GM12864 (cell line): ENCODE measurements at regions not wholly inside any gene's neighbourhood (a gene's known extent, or its start where the extent isn't known, plus 50 kb on each side); places are given as distances from the start of the nearest gene placed in this dataset.

Experiments
- DNase-seq: peaks from one replicate; pipeline ENCODE4 v3.0.0-alpha.2; 2011; ENCODE audit warnings: low read depth
- H3K4me3 ChIP-seq: 2 replicates; pipeline ENCODE4 v1.5.1; 2011; ENCODE audit warnings: mild to moderate bottlenecking, low read depth, low read length, control low read depth
- TF ChIP-seq, protein P1 (sequence below): IDR thresholded peaks from 2 replicates; pipeline ENCODE4 v1.5.1; 2011; ENCODE audit warnings: low read depth, mild to moderate bottlenecking, moderate library complexity, low read length, control low read depth, inconsistent platforms; ENCODE audit errors: missing control alignments

DNA sequence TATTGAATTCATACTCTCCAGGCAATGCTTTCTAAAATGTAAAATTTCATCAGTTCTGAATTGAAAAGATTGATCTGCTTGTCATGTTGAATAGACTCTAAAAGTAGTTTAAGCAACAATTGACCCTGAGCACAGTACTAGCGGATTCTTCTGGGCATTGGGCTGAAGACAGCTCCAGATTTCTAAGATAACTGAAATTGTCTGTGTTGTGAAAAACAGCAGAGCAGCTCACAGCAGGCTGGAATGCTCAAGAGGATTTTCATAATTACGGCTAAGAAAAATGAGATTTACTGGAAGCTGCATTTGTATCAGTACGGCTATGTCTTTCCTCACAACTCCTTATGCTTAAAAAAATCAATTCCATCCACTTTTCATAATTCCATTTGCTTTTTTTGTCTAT is 373.7 kb downstream of the HACE1 start:
- TF ChIP-seq, protein P1, sequence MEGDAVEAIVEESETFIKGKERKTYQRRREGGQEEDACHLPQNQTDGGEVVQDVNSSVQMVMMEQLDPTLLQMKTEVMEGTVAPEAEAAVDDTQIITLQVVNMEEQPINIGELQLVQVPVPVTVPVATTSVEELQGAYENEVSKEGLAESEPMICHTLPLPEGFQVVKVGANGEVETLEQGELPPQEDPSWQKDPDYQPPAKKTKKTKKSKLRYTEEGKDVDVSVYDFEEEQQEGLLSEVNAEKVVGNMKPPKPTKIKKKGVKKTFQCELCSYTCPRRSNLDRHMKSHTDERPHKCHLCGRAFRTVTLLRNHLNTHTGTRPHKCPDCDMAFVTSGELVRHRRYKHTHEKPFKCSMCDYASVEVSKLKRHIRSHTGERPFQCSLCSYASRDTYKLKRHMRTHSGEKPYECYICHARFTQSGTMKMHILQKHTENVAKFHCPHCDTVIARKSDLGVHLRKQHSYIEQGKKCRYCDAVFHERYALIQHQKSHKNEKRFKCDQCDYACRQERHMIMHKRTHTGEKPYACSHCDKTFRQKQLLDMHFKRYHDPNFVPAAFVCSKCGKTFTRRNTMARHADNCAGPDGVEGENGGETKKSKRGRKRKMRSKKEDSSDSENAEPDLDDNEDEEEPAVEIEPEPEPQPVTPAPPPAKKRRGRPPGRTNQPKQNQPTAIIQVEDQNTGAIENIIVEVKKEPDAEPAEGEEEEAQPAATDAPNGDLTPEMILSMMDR: no peak
- DNase-seq: no peak
- no peak overlapping the region for H3K4me3 ChIP-seq

DNA sequence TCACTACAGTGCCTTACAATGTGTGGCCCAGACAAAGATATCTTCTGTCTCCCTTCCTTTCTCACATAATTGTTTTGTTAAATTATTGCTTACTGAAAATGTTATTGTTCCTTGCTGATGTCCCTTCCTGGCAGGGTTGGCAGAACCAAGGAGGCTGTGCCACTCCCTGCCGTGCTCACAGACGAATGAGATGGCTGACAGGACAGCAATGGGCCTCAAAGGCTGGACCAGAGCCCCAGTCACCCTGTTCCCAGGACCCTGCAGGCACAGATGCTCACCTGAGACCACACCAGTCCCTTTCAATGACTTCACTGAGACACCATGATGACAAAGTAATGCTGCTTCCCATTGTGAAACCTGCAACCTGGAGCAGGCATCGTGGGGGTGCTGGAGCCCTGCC is 375.1 kb downstream of the HACE1 start:
- no peak overlapping the region for H3K4me3 ChIP-seq
- TF ChIP-seq, protein P1: no peak
- DNase-seq: no peak

DNA sequence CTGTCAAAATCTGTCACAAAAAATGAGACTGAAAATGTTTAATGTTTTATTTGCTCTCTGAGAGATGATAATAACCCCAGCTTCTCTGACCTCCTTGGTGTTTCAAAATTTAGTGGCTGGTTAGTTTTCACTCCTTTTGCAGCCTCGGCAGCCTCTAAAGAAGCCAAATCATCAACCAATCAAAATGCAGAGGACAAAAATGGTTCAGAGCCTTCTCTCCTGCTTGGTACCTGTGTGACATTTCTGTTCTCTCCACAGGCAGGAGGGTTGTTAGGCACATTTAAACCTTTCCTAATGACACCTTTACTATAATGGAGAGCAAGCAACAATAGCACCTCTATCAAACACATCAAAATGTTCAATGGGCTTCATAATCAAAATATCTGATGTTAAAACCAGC is 375.5 kb downstream of the HACE1 start:
- TF ChIP-seq, protein P1: no peak
- DNase-seq: no peak
- no peak overlapping the region for H3K4me3 ChIP-seq

DNA sequence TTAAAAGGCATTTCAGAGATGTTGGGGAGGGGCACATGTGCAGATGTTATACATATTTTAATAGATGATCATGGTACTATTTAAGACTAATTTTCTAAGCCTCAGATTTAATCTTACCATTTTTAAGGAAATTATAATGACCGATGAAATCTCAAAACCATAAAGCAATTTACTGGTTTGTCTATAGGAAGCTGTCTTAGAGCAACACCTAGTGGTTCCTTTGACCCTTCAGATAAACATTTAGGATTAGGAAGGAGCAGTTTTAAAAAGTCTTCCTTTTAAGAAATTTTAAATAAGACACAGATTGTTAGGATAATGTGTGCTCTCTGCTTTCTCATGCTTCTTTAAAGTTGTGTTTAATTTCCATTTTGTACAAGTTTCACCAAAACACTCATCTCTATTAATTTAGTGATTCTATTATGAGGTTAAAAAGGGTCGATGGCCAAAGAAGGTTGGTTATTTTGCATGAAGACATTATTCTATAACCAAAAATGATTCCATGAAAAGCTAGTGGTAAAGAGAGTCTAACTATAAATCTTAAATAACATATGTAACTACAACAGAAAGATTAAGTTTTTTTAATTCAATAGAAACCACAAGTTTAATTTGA is 376.4 kb downstream of the HACE1 start:
- TF ChIP-seq, protein P1: peak; percentile 27
- no peak for DNase-seq
- H3K4me3 ChIP-seq: no peak overlapping the region

DNA sequence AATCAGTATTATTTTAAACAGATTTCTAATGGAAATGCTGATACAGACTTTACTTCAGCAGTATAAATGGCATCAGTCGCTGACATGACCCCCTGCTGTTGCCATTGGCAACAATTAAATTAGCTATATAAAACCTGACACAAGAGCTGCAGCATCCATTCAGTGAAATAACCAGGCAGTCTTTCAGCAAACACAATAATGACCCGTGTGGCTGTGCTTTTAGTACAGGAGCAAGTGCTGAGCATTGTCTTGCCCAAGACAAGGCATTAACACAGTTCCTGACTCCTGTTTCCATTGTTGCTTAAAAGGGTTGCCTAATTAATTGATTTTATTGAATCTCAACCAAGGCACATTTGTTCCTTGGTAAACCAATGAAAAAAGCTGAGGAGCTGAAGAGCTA is 382.1 kb downstream of the HACE1 start:
- no peak for DNase-seq
- no peak overlapping the region for H3K4me3 ChIP-seq
- TF ChIP-seq, protein P1: no peak

DNA sequence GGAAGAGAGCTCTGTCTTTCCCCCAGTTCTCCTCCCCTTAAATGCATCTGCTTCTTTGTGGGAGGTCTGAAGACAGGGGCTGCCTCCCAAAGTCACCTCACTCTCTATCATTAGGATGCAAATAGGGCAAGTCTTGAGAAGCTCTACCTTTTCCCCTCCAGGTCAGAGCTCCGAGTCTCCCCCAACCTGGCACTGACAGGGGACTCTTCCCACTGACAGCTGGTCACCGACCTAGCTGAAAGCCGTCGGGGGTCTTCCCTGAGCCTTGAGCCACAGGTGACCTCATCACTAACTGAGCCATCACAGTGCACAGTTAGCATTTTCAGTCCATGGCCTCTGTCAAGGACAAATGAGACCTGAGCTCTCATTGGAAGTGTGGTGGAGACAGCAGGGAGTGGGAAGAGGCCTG is 386.7 kb downstream of the HACE1 start:
- TF ChIP-seq, protein P1: no peak
- H3K4me3 ChIP-seq: no peak overlapping the region
- no peak for DNase-seq

DNA sequence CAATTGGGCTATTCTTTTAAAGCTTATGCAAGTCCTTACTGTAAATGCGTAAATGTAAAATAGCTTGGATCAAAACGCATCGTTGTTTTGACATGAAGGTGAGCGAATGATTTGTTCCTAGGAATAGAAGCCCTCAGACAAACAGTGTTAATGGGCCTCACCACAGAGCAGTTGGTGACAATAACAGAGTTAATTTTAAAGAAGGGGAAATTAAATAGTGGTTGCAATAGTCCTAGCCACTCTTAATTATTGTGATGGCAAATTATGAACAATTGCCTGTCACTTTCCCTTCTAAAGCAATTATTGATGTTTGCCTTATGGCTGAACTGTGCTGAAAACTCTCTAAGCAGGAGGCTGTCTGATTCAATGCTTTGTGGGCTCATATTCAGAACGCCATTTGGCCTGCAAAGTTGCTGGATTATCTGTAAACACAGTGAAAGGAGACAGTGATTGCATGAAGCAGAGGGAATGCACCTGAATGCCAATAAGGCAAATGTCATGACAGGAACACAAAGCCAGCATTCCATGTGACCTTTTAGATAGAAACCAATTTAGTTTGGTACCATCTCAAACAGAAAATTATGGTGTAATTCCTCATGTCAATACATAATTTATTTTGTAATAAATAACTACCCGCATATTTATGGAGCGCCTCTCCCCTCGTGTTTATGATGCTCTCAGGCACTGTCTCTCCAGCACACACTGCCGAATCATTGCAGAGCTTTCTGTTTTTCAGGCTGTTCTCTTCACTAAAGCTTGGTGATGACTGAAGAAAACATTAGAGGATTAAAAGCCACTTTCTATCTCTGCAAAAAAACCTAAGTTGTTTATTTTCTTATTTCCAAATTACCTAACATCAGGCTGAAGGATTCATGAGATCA is 387.5 kb downstream of the HACE1 start:
- no peak for DNase-seq
- H3K4me3 ChIP-seq: no peak overlapping the region
- TF ChIP-seq, protein P1: no peak
